ENCODE measurements at regions not wholly inside any gene's neighbourhood (a gene's known extent, or its start where the extent isn't known, plus 50 kb on each side); places are given as distances from the start of the nearest gene placed in this dataset.
A peak's percentile ranks its signal among the peaks of the same experiment; 100 is the strongest.

DNA sequence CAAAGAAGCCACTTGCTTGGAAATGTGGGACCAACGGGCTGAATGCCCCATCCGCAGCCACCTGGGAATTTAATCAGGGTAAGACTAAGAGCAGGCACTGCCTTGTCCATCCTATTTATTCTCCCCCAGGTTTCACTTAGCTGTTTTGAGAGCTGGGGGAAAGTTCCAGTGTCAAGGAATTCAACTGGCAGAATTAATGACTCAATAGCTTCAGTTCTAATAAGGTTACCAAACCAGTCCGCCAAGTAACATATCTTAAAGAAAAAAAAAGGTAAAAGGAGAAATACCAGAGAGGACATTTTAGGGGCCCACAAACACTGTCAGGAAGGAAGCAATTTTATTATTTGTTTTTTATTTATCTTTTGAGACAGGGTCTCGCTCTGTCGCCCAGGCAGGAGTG, 157.6 kb upstream of the SOD1 start:
- Mint-ChIP-seq H3K4me3 (peak overlapping the region; percentile 74), H3K27me3 (no peaks in the 10 kb centered on the region), H3K27ac (peak overlapping the region; percentile 98), H3K36me3 (peaks cover 10% of the 10 kb centered on the region), H3K4me1 (ENCODE audit: unreplicated experiment) (peaks cover 38% of the 10 kb centered on the region), H3K9me3 (peaks cover 5% of the 10 kb centered on the region)
- TF ChIP-seq, protein P1, sequence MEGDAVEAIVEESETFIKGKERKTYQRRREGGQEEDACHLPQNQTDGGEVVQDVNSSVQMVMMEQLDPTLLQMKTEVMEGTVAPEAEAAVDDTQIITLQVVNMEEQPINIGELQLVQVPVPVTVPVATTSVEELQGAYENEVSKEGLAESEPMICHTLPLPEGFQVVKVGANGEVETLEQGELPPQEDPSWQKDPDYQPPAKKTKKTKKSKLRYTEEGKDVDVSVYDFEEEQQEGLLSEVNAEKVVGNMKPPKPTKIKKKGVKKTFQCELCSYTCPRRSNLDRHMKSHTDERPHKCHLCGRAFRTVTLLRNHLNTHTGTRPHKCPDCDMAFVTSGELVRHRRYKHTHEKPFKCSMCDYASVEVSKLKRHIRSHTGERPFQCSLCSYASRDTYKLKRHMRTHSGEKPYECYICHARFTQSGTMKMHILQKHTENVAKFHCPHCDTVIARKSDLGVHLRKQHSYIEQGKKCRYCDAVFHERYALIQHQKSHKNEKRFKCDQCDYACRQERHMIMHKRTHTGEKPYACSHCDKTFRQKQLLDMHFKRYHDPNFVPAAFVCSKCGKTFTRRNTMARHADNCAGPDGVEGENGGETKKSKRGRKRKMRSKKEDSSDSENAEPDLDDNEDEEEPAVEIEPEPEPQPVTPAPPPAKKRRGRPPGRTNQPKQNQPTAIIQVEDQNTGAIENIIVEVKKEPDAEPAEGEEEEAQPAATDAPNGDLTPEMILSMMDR (conservative IDR thresholded peaks at IDR 0.05) = no peak
- DNase-seq (ENCODE audit: extremely low spot score, unreplicated experiment) = no peak

DNA sequence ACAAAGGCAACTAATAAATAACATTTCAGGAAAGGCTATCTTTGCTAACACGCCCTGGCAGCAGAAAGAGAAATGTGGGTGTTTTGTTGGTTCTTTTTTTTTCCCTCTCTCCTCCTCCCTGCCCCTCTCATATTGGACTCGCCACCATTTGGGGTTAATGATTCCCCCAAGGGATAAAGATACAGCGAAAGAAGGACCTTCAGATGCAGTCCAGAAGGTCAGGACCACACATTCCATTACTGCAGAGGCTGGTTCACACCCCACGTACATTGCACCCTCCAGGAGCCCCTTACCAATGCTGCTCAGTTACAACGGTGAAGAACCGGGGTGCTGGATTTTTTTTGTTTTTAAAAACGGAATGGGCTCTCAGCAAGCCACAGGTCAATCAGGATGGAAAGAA, 156.9 kb upstream of the TIAM1 start:
- Mint-ChIP-seq H3K36me3 (peaks cover 10% of the 10 kb centered on the region), H3K4me3 (peak overlapping the region; percentile 16), H3K27me3 (no peaks in the 10 kb centered on the region), H3K4me1 (ENCODE audit: unreplicated experiment) (peaks cover 34% of the 10 kb centered on the region), H3K9me3 (peaks cover 5% of the 10 kb centered on the region), H3K27ac (peak overlapping the region; percentile 59)
- TF ChIP-seq, protein P1 (conservative IDR thresholded peaks at IDR 0.05) = no peak
- DNase-seq (ENCODE audit: extremely low spot score, unreplicated experiment) = no peak

DNA sequence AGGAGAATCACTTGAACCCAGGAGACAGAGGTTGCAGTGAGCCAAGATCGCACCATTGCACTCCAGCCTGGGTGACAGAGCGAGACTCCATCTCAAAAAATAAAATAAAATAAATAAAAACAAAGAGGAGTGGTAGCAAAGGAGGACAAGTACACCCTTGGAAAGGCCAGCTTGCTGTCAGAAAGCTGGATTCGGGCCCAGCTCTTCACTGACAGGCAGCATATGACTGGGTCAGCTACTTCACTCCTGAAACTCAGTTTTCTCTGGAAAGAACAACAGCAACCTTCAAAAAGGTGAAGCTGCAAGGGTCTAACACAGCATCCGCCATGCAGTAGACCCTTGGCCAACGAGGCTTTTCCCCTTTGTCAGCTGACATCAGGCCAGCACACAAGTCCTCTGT, 156.0 kb upstream of the TIAM1 start:
- peaks cover 5% of the 10 kb centered on the region for H3K9me3 Mint-ChIP-seq
- H3K4me3 Mint-ChIP-seq = no peak overlapping the region

DNA sequence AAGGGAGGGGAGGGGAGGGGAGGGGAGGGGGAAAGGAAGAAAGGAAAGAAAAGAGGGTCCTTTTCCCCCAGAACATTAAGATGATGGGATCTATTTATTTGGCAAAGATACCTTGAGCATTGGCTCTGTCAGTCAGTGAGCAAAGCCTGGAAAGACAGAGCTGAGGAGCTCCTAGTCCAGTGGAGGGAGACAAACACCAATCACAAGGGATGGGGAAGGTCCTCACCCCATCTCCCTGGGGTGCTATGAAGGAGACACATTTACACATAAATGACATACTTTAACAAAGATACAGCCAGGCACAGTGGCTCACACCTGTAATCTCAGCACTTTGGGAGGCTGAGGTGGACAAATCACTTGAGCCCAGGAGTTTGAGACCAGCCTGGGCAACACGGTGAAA, 154.9 kb upstream of the TIAM1 start:
- Mint-ChIP-seq H3K4me1 (ENCODE audit: unreplicated experiment) (peaks cover 22% of the 10 kb centered on the region), H3K9me3 (peaks cover 5% of the 10 kb centered on the region), H3K27ac (no peak overlapping the region), H3K27me3 (no peaks in the 10 kb centered on the region), H3K36me3 (peaks cover 10% of the 10 kb centered on the region), H3K4me3 (no peak overlapping the region)
- DNase-seq (ENCODE audit: extremely low spot score, unreplicated experiment) = no peak
- TF ChIP-seq, protein P1 (conservative IDR thresholded peaks at IDR 0.05) = no peak

More for the DNA sequence above, 156.0 kb upstream of the TIAM1 start:
- Mint-ChIP-seq H3K36me3 (peaks cover 10% of the 10 kb centered on the region), H3K27me3 (no peaks in the 10 kb centered on the region), H3K4me1 (ENCODE audit: unreplicated experiment) (peaks cover 28% of the 10 kb centered on the region), H3K27ac (peak overlapping the region; percentile 59)
- no peak for DNase-seq (ENCODE audit: extremely low spot score, unreplicated experiment)
- TF ChIP-seq, protein P1 (conservative IDR thresholded peaks at IDR 0.05) = no peak

DNA sequence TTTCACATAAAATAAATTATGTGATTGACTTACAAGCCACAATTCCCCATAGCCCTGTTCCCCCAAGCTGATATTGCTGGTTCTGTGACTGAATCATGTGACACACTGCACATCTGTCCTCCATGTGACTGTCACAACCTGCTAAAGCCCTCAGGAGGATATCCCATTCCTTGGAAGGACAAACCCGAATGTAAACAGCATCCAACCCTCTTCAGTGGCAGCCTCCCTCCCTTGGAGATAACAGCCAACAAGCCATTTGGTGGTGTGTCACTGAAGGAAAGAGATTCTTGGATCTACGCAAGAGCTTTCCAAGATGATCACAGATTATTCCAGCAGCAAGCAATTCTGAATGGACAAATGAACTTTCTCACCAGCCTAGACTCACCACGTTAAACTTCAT, 153.9 kb upstream of the TIAM1 start:
- H3K36me3 Mint-ChIP-seq = peaks cover 10% of the 10 kb centered on the region
- H3K27ac Mint-ChIP-seq = no peak overlapping the region
- H3K9me3 Mint-ChIP-seq = peaks cover 5% of the 10 kb centered on the region
- H3K4me1 Mint-ChIP-seq (ENCODE audit: unreplicated experiment) = peaks cover 22% of the 10 kb centered on the region
- H3K4me3 Mint-ChIP-seq = no peak overlapping the region
- TF ChIP-seq, protein P1 (conservative IDR thresholded peaks at IDR 0.05) = no peak
- H3K27me3 Mint-ChIP-seq = no peaks in the 10 kb centered on the region
- DNase-seq (ENCODE audit: extremely low spot score, unreplicated experiment) = no peak

DNA sequence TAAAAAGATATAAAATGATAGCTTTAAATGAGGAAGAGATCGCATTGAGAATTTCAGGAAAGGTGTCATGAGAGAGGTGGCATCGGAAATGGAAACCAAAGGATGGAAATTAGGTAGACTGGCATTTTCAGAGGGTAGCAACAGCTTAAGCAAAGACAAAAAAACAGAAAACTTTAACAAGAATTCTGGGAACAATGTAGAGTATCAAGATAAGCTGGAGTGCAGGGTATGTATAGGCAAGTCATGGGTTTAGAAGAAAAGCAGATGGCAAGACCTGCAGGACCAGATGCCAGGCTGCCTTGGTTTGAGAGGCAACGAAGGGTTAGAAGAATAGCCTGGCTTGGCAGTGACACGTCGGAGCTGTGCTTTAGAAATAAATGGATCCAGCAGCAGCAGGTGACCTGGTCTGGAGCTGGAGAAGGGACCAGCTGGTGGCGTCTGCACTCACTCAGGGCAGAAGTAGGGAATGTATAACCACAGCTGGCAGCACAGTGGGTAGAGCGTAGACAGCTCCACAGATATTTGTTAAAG, 149.4 kb upstream of the TIAM1 start:
- H3K27ac Mint-ChIP-seq = no peak overlapping the region
- H3K27me3 Mint-ChIP-seq = no peaks in the 10 kb centered on the region
- no peak overlapping the region for H3K4me3 Mint-ChIP-seq
- no peak for DNase-seq (ENCODE audit: extremely low spot score, unreplicated experiment)
- H3K9me3 Mint-ChIP-seq = no peaks in the 10 kb centered on the region
- peaks cover 22% of the 10 kb centered on the region for H3K4me1 Mint-ChIP-seq (ENCODE audit: unreplicated experiment)
- peaks cover 7% of the 10 kb centered on the region for H3K36me3 Mint-ChIP-seq
- TF ChIP-seq, protein P1 (conservative IDR thresholded peaks at IDR 0.05) = no peak

Measured in type B pancreatic cell (in vitro differentiated cells).